ENCODE measurements at regions not wholly inside any gene's neighbourhood (a gene's known extent, or its start where the extent isn't known, plus 50 kb on each side); places are given as distances from the start of the nearest gene placed in this dataset.
"Not testable (repeated sequence)": the region's sequence is repeated elsewhere in the genome, so short reads cannot be mapped to it uniquely, and the experiment has no call there.

DNA sequence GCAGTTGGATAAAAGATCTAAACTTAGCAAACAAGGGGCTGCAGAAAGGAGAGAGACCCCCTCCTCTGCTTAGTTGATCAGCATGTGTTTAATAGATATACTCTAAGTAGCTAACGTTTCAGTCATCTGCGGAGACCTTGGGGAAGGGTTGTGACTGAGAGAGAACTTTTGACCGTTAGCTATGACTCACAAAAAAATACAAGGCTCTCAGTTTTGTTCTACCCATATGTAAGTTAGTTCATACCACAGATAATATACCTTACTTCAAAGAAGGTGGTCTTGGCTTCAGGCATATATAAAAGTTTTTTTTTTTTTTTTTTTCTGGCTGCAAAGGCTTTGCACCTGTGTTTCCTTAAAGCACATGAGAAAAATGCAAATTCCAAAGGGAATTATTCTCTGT is 258.9 kb downstream of the GJA1 start:
- H3K9me3 Mint-ChIP-seq (ENCODE audit: low read depth), result no peaks in the 10 kb centered on the region

DNA sequence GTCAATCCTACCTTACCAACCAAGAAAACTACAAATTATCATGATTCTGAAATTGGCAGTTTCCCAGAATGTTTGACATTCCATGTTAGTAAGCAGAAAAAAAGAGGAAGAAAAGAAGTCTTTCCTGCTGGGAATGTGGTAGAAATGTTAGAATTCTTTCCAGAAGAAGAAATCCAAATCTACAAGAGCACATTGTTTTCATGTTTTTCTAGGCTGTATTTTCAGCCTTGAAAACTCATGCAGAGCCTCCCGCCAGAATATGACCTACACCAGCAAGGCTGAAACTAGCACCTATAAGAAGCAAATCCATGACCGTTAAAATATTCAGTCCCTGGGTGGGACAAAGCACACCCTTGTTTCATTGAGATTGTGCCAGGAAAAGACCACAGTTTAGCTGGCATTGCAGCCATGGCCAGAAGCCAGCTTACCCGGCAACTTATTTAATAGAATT is 259.4 kb downstream of the GJA1 start:
- no peaks in the 10 kb centered on the region for H3K36me3 Mint-ChIP-seq (ENCODE audit: low read depth)
- DNase-seq (ENCODE audit: low spot score), result no peak
- no peaks in the 10 kb centered on the region for H3K27me3 Mint-ChIP-seq (ENCODE audit: low read depth)
- peak overlapping the region; percentile 1 for H3K4me3 Mint-ChIP-seq (ENCODE audit: unreplicated experiment)
- peaks cover 77% of the 10 kb centered on the region for H3K4me1 Mint-ChIP-seq (ENCODE audit: low read depth)
- TF ChIP-seq, protein P1, sequence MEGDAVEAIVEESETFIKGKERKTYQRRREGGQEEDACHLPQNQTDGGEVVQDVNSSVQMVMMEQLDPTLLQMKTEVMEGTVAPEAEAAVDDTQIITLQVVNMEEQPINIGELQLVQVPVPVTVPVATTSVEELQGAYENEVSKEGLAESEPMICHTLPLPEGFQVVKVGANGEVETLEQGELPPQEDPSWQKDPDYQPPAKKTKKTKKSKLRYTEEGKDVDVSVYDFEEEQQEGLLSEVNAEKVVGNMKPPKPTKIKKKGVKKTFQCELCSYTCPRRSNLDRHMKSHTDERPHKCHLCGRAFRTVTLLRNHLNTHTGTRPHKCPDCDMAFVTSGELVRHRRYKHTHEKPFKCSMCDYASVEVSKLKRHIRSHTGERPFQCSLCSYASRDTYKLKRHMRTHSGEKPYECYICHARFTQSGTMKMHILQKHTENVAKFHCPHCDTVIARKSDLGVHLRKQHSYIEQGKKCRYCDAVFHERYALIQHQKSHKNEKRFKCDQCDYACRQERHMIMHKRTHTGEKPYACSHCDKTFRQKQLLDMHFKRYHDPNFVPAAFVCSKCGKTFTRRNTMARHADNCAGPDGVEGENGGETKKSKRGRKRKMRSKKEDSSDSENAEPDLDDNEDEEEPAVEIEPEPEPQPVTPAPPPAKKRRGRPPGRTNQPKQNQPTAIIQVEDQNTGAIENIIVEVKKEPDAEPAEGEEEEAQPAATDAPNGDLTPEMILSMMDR (IDR thresholded peaks at IDR 0.05), result no peak
- H3K9me3 Mint-ChIP-seq (ENCODE audit: low read depth), result no peaks in the 10 kb centered on the region
- H3K27ac Mint-ChIP-seq (ENCODE audit: unreplicated experiment), result peak overlapping the region; percentile 68

More for the DNA sequence above, 258.9 kb downstream of the GJA1 start:
- Mint-ChIP-seq H3K4me1 (ENCODE audit: low read depth) (peaks cover 75% of the 10 kb centered on the region), H3K36me3 (ENCODE audit: low read depth) (no peaks in the 10 kb centered on the region), H3K27me3 (ENCODE audit: low read depth) (no peaks in the 10 kb centered on the region), H3K4me3 (ENCODE audit: unreplicated experiment) (no peak overlapping the region), H3K27ac (ENCODE audit: unreplicated experiment) (peak overlapping the region; percentile 68)
- TF ChIP-seq, protein P1 (IDR thresholded peaks at IDR 0.05), result no peak
- DNase-seq (ENCODE audit: low spot score), result no peak

DNA sequence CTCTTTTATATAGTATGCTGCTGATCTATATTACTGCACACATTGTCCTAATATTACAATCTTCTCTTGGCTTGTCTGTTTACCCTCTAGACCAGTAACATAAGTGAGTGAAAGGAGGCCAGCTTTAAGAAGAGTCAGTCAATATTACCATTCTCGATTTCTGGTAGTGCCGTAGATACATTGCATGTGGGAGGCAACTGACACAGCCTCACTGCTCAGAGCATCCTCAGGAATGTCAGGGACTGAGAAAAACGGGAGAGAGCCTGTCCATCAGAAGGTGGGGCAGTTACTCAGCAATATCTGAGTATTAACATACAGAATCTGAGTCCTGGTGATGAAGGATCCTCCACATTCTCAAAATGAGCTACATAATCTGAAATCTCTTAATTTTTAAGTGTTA is 259.9 kb downstream of the GJA1 start:
- TF ChIP-seq, protein P1 (IDR thresholded peaks at IDR 0.05), result no peak
- DNase-seq (ENCODE audit: low spot score), result no peak
- peaks cover under 1% of the 10 kb centered on the region for H3K9me3 Mint-ChIP-seq (ENCODE audit: low read depth)
- H3K27ac Mint-ChIP-seq (ENCODE audit: unreplicated experiment), result peak overlapping the region; percentile 68
- peak overlapping the region; percentile 1 for H3K4me3 Mint-ChIP-seq (ENCODE audit: unreplicated experiment)
- peaks cover 76% of the 10 kb centered on the region for H3K4me1 Mint-ChIP-seq (ENCODE audit: low read depth)
- H3K27me3 Mint-ChIP-seq (ENCODE audit: low read depth), result no peaks in the 10 kb centered on the region
- H3K36me3 Mint-ChIP-seq (ENCODE audit: low read depth), result no peaks in the 10 kb centered on the region

DNA sequence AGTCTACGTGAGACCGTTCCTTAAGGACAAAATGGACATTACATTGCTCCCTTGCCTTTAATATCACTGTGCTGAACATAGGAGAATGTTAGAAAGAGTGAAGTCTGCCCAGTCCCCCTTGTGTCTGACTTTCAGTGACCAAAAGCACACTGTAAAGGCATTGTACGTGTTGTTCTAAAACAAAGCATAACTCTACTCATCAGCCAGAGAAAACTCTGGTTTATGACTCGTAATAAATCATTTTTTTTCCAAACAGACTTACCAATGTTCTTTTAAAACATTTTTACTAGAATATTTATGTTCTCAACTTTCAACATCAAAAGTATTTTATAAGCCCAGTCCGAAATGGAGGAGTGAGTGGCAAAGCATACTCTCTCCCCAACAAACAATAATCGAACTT is 262.5 kb downstream of the GJA1 start:
- TF ChIP-seq, protein P1 (IDR thresholded peaks at IDR 0.05), result no peak
- Mint-ChIP-seq H3K27ac (ENCODE audit: unreplicated experiment) (no peak overlapping the region), H3K9me3 (ENCODE audit: low read depth) (peaks cover 7% of the 10 kb centered on the region), H3K4me1 (ENCODE audit: low read depth) (peaks cover 62% of the 10 kb centered on the region), H3K27me3 (ENCODE audit: low read depth) (no peaks in the 10 kb centered on the region), H3K4me3 (ENCODE audit: unreplicated experiment) (no peak overlapping the region), H3K36me3 (ENCODE audit: low read depth) (peaks cover 1% of the 10 kb centered on the region)
- no peak for DNase-seq (ENCODE audit: low spot score)

DNA sequence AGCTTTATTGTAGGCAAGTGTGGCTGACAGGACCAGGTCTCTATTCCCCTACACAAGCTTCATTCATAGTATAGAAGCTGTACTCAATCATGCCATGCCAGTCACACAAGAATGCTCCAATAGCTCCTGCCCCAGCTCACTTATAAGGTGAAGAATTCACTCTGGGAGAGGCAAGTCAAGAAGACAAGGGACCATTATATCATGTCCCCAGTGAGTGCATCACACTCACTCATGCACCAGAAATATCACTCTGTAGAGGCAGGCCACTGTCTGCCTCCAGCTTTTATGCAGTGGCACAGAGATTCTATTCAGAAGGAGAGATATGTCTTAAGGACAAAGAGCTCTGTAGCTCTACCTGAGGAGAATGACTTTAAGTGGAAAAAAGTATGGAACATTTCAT is 263.2 kb downstream of the GJA1 start:
- Mint-ChIP-seq H3K27ac (ENCODE audit: unreplicated experiment) (no peak overlapping the region), H3K4me3 (ENCODE audit: unreplicated experiment) (no peak overlapping the region), H3K27me3 (ENCODE audit: low read depth) (no peaks in the 10 kb centered on the region), H3K9me3 (ENCODE audit: low read depth) (peaks cover 9% of the 10 kb centered on the region), H3K36me3 (ENCODE audit: low read depth) (peaks cover 1% of the 10 kb centered on the region), H3K4me1 (ENCODE audit: low read depth) (peaks cover 56% of the 10 kb centered on the region)
- TF ChIP-seq, protein P1 (IDR thresholded peaks at IDR 0.05), result no peak
- DNase-seq (ENCODE audit: low spot score), result no peak

DNA sequence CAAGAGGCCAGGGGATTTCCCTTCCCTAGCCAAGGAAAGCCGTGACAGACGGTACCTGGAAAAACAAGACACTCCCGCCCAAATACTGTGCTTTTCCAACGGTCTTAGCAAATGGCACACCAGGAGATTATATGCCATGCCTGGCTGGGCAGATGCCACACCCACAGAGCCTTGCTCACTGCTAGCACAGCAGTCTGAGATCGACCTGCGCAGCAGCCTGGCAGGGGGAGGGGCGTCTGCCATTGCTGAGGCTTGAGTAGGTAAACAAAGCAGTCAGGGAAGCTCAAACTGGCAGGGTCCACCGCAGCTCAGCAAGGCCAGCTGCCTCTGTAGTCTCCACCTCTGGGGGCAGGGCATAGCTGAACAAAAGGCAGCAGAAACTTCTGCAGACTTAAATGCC is 267.7 kb downstream of the GJA1 start:
- H3K36me3 Mint-ChIP-seq (ENCODE audit: low read depth); H3K27ac Mint-ChIP-seq (ENCODE audit: unreplicated experiment); H3K4me3 Mint-ChIP-seq (ENCODE audit: unreplicated experiment); H3K27me3 Mint-ChIP-seq (ENCODE audit: low read depth): not testable (repeated sequence)
- peak; percentile 51 for DNase-seq (ENCODE audit: low spot score)
- Mint-ChIP-seq H3K4me1 (ENCODE audit: low read depth) (peaks cover 26% of the 10 kb centered on the region), H3K9me3 (ENCODE audit: low read depth) (peaks cover 31% of the 10 kb centered on the region)

All from chondrocyte (in vitro differentiated cells).